GM21619 (cell line): ENCODE measurements at regions not wholly inside any gene's neighbourhood (a gene's known extent, or its start where the extent isn't known, plus 50 kb on each side); places are given as distances from the start of the nearest gene placed in this dataset.

Source experiments
- ATAC-seq: cut with Tn5 transposase; IDR thresholded peaks from one replicate; pipeline ENCODE4 v1.9.1; 2021; ENCODE audit not compliant: unreplicated experiment

GRCh38 chr7:47007471-47007870, 574.4 kb downstream of the TNS3 start:
- ATAC-seq: no peak

DNA sequence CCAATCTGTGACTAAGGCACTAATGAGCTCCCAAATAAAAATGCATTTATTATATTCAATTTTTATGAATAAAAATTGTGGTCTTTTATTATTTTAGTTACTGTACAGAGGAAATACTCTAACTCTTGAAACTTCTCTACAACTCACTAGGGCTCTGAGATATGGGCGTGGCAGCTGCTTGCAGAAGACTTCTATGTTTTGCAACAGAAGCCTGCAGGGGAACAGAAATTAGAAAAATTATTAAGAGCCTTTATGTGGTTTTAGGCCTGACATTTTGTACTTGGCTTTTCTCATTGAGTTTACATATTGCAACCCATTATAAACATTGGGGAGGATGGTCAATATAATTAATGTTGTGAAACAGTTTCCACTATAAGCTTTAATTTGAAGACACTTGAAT, 581.4 kb downstream of the TNS3 start:
- ATAC-seq: no peak

DNA sequence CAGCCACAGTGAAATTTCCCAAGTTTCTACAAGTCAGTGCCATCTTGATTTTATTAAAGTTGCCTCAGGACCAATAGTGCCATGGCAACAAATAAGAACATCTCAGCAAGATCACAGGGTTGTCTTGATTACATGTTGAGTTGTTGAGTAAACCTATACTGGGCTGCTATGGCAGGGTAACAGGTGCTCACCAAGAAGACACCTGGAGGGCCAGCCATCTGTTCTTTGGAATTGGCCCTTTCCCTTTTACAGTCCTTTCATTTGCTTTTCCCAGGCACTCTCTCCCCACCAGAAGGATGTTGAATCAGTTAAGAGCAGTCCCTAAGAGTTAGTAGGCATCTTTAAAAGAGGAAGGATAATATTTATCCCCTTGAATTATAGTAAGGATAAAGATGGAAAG, 582.0 kb downstream of the TNS3 start:
- ATAC-seq: no peak

DNA sequence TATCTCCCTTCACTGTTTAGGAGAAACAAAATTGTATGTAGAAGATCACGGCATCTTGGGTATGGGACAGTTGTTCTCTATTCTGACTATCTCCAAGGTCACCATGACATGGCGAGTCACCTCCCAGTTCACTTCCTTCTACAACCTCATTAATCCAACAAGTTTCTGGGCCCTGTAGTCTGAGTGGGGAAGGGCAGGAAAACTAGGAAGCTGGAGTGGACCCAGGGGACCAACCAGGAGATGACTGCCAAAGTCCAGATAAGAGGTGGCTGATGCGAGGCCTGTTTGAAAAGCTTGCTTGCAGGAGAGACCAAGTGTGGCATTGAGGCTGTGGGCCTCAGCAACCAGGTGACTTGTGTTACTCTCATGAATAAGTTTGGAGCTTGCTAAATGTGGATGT, 584.9 kb downstream of the TNS3 start:
- ATAC-seq: no peak

DNA sequence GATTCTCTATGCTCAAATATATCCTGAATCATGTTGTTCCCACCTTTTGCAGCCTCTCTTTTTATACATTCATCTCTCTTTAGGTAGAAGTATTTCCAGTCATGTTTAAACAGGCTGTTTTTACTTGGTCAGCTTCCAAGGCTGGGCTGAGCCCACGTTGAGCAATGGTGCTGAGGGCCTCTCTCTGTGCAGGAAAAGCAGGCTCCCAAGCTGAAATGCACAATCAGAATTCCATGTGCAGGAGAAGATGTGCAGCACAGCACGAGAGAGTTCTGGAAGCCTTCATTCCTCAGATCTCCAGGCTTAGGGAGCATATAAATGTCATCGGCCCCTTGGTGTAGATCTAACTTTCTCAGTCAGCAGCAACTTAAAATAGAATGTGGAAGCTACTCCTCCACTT, 588.5 kb downstream of the TNS3 start:
- no peak for ATAC-seq

DNA sequence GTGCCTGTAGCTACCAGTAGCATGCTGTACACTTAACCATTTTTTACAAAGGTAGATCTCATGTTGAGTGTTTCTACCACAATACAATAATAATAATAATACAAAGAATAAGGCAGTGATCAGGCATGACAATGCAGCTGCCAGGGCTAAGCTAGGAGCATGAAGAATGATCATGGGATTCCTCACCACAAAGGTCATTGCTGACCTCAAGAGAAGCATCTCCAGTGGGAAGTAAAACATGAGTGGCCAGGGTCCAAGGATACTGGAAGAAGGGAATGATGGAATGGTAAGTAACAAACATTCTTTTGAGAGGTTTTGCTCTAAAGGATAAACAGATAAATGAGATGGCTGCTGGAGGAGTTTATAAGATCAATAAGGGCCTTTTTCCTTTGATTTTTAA, 591.1 kb downstream of the TNS3 start:
- no peak for ATAC-seq

GRCh38 chr7:46989247-46989646, 592.7 kb downstream of the TNS3 start:
- no peak for ATAC-seq

DNA sequence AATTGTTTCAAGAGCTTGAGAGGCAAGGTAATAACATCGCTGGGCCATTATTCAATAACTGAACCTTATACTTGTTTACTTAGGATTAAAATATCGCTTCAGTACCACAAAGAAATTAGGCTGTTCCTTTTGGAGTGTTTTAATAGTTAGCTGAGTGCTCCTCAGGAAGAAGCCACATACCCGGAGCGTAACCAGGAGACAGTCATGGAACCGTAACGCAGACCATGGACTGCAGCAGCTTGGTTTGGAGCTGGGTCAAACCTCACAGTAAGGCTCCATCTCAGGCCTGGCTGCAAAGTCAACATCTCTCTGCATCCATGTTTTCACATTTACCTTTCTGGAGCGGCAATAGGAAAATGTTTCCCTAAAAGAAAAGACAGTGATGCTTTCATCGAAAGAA, 599.0 kb downstream of the TNS3 start:
- ATAC-seq: no peak

DNA sequence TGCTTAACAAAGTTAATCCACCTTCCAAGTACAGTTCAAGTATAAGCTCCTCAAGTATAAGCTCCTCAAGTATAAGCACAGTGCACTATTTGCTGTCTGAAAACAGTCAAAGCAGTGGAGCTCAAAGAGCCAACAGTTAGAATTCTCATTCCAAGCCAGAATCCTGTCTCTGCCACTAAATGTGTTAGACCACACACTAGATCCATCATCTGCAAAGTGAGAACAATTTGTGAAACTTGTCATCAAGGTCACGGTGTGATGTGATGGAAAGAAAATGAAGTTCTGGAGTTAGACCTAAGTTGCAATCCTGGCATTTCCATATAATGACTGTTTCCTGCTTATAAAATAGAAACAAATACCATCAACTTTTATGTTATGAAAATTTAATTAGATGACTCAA, 602.5 kb downstream of the TNS3 start:
- ATAC-seq: no peak

DNA sequence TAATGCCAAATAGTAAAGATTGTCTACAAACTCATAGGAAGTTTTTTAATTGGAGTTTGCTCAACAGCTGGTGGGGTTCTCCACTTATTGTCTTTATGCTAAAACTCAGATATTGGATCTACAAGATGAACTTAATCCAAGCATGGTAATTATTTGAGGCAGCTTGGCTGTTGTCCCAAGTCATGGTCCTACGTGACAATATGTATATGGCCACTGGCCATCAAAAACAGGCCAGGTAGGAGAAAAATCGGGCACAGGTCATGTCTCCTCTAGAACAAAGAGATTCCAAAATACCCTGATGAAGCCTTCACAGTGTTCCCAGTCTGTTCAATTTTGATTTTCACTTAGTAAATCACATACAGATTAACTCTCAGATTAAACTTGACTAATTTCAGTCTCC, 606.4 kb downstream of the TNS3 start:
- ATAC-seq: no peak

GRCh38 chr7:46972205-46972604, 609.7 kb downstream of the TNS3 start:
- no peak for ATAC-seq

- no peak for ATAC-seq
Measured at GRCh38 chr7:46970476-46970875, 611.4 kb downstream of the TNS3 start.

GRCh38 chr7:46970131-46970430, 611.8 kb downstream of the TNS3 start:
- no peak for ATAC-seq

- ATAC-seq: no peak
Measured at GRCh38 chr7:46969303-46970130, 612.4 kb downstream of the TNS3 start.

DNA sequence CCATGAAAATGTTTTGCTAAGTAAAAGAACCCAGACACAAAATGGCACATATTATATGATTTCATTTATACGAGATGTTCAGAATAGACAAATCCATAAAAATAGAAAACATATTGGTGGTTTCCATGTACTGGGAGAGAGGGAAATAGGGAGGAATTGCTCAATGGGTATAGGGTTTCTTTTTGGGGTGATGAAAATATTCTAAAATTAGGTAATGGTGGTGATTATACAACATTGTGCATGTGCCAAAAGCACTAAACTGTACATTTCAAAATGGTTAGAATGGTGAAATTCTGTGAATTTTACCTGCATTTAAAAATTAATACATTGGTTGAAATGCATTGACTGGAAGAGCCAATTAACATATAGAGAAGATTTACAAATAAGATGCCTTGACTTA, 613.9 kb downstream of the TNS3 start:
- no peak for ATAC-seq

DNA sequence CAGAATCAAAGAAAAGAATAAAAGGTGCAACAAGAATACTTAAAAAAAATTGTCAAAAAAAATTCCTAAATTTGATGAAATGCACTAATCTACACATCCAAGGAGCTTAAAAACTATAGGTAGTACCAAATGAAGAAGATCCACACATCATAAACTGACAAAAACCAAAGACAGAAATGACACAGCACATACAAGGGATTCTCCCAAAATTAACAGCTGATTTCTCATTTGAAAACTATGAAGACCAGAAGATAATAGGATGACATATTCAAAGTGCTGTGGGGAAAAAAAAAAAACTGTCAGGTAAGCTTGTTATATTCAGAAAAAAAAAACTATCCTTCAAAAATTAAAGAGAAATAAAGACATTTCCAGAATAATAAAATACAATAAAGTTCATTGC, 618.2 kb downstream of the TNS3 start:
- no peak for ATAC-seq

GRCh38 chr7:46960970-46961369, 620.9 kb downstream of the TNS3 start:
- ATAC-seq: no peak

DNA sequence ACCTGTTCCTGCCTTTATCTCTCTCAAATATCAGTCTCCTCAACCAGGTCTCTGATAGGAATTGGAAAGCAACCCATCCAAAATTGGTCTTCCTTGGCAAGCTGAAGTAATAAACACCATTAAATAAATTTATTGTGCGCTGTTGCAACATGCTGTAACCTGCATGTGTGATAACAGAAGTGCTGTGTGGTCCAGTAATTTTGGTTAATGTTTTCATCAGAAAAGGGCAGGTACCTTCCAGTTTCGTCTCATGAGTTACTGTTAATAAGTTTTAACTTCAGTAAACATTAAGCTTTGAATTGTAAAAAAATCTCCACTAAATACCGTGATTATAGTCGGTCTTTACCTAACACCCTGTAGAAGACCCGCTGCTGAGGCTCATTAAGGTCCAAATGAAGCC, 624.7 kb downstream of the TNS3 start:
- no peak for ATAC-seq

DNA sequence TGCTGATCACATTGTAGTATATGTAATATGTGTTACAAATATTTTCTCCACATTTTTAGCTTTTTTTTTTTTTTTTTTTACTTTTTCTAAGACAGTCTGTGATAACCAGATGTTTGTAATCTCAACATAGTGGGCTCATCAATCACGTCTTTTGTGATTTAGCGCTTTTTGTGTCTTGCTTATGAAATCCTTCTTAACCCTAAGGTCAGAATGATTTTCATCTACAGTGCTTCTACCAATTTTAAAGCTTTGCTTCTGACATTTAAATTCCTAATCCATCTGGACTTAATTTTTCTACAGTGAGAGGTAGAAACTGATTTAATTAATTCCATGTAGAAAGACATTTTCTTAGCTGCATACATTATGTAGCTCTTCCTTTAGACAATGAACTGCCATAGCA, 626.4 kb downstream of the TNS3 start:
- ATAC-seq: no peak

- ATAC-seq: no peak
Measured at GRCh38 chr7:46954181-46954580, 627.7 kb downstream of the TNS3 start.

GRCh38 chr7:46953008-46953407, 628.9 kb downstream of the TNS3 start:
- ATAC-seq: no peak

- ATAC-seq: no peak
Measured at GRCh38 chr7:46949270-46949931, 632.5 kb downstream of the TNS3 start.

- no peak for ATAC-seq
Measured at GRCh38 chr7:46948716-46949115, 633.2 kb downstream of the TNS3 start.
